HEK293T (cell line): ENCODE measurements at regions not wholly inside any gene's neighbourhood (a gene's known extent, or its start where the extent isn't known, plus 50 kb on each side); places are given as distances from the start of the nearest gene placed in this dataset.

ENCODE experiments used
- CTCF ChIA-PET: fragments of 350-600 bp; formaldehyde crosslinking; extraction: SDS; loops from one replicate; lab custom pipeline; 2021; ENCODE audit warnings: antibody characterized with exemption, inconsistent platforms; lab: Yijun Ruan, JAX
- POLR2A ChIA-PET: fragments of 350-600 bp; formaldehyde crosslinking; extraction: SDS; loops from one replicate; lab custom pipeline; 2020; ENCODE audit warnings: antibody characterized with exemption, inconsistent platforms; lab: Yijun Ruan, JAX
- DNase-seq: peaks from one replicate; pipeline ENCODE4 v3.0.0; 2012; ENCODE audit warnings: mixed read lengths; ENCODE audit errors: extremely low spot score
- ARNT ChIP-seq: fragments of 450-650 bp; IDR thresholded peaks from 2 replicates; pipeline ENCODE4 v1.6.1; 2017; ENCODE audit warnings: mild to moderate bottlenecking
- BHLHE40 ChIP-seq: fragments of 450-650 bp; IDR thresholded peaks from 2 replicates; pipeline ENCODE4 v1.6.1; 2016; ENCODE audit warnings: mild to moderate bottlenecking, moderate library complexity, borderline replicate concordance
- CTBP1 ChIP-seq: fragments of 450-650 bp; IDR thresholded peaks from 2 replicates; pipeline ENCODE4 v1.6.1; 2016; ENCODE audit warnings: borderline replicate concordance
- ELF4 ChIP-seq: fragments of 450-650 bp; IDR thresholded peaks from 2 replicates; pipeline ENCODE4 v1.6.1; 2017; ENCODE audit warnings: antibody characterized with exemption
- FOXA1 ChIP-seq: fragments of 450-650 bp; IDR thresholded peaks from 2 replicates; pipeline ENCODE4 v1.6.1; 2016; ENCODE audit warnings: mild to moderate bottlenecking
- FOXK2 ChIP-seq: fragments of 450-650 bp; IDR thresholded peaks from 2 replicates; pipeline ENCODE4 v1.6.1; 2016; ENCODE audit warnings: mild to moderate bottlenecking
- FOXM1 ChIP-seq: fragments of 450-650 bp; IDR thresholded peaks from 2 replicates; pipeline ENCODE4 v1.6.1; 2017; ENCODE audit warnings: mild to moderate bottlenecking, borderline replicate concordance
- HDGF ChIP-seq: fragments of 450-650 bp; IDR thresholded peaks from 2 replicates; pipeline ENCODE4 v1.6.1; 2017; ENCODE audit warnings: antibody characterized with exemption, borderline replicate concordance
- L3MBTL2 ChIP-seq: fragments of 450-650 bp; conservative IDR thresholded peaks from 2 replicates; pipeline ENCODE4 v1.6.1; 2016; ENCODE audit warnings: mild to moderate bottlenecking
- LEF1 ChIP-seq: fragments of 450-650 bp; IDR thresholded peaks from 2 replicates; pipeline ENCODE4 v1.6.1; 2017; ENCODE audit warnings: mild to moderate bottlenecking, borderline replicate concordance
- NFRKB ChIP-seq: fragments of 450-650 bp; IDR thresholded peaks from 2 replicates; pipeline ENCODE4 v1.6.1; 2016; ENCODE audit warnings: mild to moderate bottlenecking, moderate library complexity
- SP1 ChIP-seq: fragments of 450-650 bp; IDR thresholded peaks from 2 replicates; pipeline ENCODE4 v1.6.1; 2017
- SUZ12 ChIP-seq: fragments of 450-650 bp; IDR thresholded peaks from 2 replicates; pipeline ENCODE4 v1.6.1; 2016; ENCODE audit warnings: mild to moderate bottlenecking
- TARDBP ChIP-seq: fragments of 450-650 bp; IDR thresholded peaks from 2 replicates; pipeline ENCODE4 v1.6.1; 2016
- ZNF384 ChIP-seq: fragments of 450-650 bp; IDR thresholded peaks from 2 replicates; pipeline ENCODE4 v1.6.1; 2016
- TF ChIP-seq, protein P1 (sequence below): fragments of 450-650 bp; IDR thresholded peaks from 2 replicates; pipeline ENCODE4 v1.6.1; 2016

DNA sequence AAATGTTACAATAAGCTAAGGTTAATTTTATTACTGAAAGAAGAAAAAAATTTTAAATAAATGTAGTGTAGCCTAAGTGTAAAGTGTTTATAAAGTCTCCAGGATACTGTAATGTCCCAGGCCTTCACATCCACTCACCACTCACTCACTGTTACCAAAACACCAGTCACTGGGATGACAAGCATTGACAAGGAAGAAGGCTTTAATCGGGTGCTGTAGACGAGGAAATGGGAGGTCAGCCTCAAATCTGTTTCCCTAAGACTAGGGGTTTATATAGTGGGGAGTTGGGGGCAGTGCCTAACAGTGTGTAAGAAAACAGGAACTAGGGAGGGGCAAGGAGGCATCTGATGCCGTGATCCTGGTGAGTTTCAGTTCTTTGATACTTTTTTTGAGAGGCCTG is 69.4 kb downstream of the CHRM3 start:
- ChIA-PET POLR2A (no interaction called here), CTCF (interaction anchor here (0.5 kb wide), 1 partner anchor 628 kb away, joined by 3 read pairs; no protein-coding TSS in a partner anchor)
- no peak for DNase-seq
- no peak for TF ChIP-seq ZNF384
- TF ChIP-seq TARDBP: no peak
- no peak for TF ChIP-seq CTBP1
- TF ChIP-seq FOXA1: no peak
- TF ChIP-seq LEF1: no peak
- no peak for TF ChIP-seq BHLHE40
- TF ChIP-seq SP1: no peak
- TF ChIP-seq FOXM1: no peak
- no peak for TF ChIP-seq ARNT
- TF ChIP-seq L3MBTL2: no peak

DNA sequence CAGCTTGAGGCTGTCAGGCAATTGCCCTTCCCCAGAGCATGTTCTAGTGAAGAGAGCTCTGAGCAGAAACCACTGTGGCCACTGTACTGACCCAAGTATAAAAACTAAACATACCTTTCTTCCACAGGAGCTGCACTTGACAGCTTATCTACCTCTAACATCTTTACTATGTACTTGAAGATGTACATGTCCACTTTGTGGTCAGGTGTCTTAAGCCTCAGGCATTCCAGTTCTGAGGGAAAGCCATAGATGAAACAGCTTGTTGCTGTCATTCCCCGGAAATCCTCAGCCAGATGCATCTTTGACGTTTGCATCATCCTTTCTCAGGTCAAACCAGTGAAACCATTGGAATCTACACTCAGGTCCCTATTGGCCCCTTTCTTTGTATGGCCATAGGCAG is 70.4 kb downstream of the CHRM3 start:
- no peak for TF ChIP-seq CTBP1
- TF ChIP-seq FOXK2: no peak
- POLR2A ChIA-PET: no interaction called here
- no peak for DNase-seq
- CTCF ChIA-PET: no interaction called here

DNA sequence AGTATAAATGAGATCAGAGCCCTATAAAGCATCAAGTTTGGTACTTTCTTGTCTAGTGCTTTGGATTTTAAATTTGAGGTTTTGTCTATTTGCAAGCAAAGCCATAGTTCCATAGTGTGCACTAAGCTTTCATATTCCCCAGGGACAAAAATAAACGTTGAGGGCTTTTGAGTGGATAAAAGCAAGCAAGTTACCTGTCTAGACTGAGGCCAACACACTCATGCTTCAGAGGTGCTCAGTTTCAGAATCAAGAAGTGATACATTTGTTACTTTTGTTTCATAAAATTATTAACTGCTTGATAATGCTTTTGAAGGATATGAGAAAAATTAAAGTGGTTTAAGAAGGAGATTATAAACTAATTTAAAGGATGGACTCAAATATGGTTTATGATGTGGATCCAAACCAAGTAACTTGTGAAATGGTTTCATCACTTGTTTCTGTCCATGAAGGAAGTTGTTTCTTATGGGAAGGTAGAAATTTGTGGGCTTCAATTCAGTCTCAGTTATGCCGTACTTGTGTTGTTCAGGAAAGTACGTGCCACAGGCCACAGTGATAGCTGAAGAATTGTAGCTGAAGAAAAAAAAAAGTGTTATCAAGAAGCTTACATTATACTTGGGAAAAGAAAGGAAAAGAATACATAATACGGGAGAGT is 71.2 kb downstream of the CHRM3 start:
- ChIA-PET POLR2A (no interaction called here), CTCF (interaction anchor here (1.1 kb wide), 1 partner anchor 10 kb away, joined by 3 read pairs; no protein-coding TSS in a partner anchor)
- TF ChIP-seq L3MBTL2 (no peak), FOXK2 (no peak), NFRKB (no peak), TARDBP (no peak), ZNF384 (no peak)
- DNase-seq: no peak

DNA sequence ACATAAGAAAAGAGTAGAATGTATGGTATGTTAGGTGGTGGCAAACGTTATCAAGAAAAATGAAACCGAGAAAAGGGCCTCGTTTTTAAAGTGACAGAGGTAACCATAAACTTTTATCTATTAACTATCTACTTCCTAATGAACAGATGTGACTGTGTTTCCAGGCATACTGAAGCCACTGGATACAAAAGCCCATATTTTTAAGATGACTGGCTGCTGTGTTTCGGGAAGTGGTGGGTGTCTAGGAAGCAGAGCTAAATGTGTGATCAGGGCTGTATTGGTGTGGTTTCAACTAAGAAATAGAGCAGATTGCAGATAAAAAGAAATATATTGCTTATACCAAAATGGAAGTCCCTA is 71.8 kb downstream of the CHRM3 start:
- no peak for TF ChIP-seq NFRKB
- no peak for TF ChIP-seq ZNF384
- TF ChIP-seq SP1: no peak
- no peak for TF ChIP-seq CTBP1
- TF ChIP-seq, protein P1, sequence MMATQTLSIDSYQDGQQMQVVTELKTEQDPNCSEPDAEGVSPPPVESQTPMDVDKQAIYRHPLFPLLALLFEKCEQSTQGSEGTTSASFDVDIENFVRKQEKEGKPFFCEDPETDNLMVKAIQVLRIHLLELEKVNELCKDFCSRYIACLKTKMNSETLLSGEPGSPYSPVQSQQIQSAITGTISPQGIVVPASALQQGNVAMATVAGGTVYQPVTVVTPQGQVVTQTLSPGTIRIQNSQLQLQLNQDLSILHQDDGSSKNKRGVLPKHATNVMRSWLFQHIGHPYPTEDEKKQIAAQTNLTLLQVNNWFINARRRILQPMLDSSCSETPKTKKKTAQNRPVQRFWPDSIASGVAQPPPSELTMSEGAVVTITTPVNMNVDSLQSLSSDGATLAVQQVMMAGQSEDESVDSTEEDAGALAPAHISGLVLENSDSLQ: no peak
- no peak for TF ChIP-seq FOXA1
- TF ChIP-seq FOXM1: no peak
- no peak for TF ChIP-seq ARNT
- TF ChIP-seq ELF4: no peak
- no peak for TF ChIP-seq FOXK2
- ChIA-PET POLR2A (no interaction called here), CTCF (interaction anchor here (1.1 kb wide), 1 partner anchor 11 kb away, joined by 3 read pairs; no protein-coding TSS in a partner anchor)
- no peak for DNase-seq

DNA sequence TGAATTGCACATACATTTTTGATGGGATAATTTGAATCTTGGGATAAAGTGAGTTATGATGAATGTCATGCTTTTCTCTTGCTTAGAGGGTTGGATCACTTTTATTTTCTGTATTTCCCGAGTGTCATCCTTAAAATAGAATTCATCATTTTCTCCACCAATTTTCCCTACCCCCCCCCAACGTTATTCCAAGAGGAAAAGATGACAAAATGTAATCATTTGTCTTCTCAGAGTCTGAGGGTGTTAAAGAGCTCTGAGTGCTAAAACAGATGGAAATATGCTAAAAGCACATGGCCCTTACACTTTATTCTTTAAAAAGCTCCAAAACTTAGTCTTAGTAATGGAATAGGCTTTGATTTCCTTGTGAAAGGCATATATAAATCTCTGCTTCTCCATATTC is 81.4 kb downstream of the CHRM3 start:
- no peak for TF ChIP-seq SUZ12
- no peak for TF ChIP-seq NFRKB
- TF ChIP-seq ZNF384: no peak
- TF ChIP-seq ELF4: no peak
- no peak for TF ChIP-seq FOXM1
- TF ChIP-seq FOXK2: no peak
- TF ChIP-seq, protein P1: no peak
- TF ChIP-seq L3MBTL2: no peak
- no peak for TF ChIP-seq SP1
- TF ChIP-seq HDGF: no peak
- TF ChIP-seq LEF1: no peak
- no peak for TF ChIP-seq ARNT
- no peak for DNase-seq
- CTCF ChIA-PET: interaction anchor here (0.6 kb wide), 1 partner anchor 15 kb away, joined by 3 read pairs; no protein-coding TSS in a partner anchor
- POLR2A ChIA-PET: no interaction called here

DNA sequence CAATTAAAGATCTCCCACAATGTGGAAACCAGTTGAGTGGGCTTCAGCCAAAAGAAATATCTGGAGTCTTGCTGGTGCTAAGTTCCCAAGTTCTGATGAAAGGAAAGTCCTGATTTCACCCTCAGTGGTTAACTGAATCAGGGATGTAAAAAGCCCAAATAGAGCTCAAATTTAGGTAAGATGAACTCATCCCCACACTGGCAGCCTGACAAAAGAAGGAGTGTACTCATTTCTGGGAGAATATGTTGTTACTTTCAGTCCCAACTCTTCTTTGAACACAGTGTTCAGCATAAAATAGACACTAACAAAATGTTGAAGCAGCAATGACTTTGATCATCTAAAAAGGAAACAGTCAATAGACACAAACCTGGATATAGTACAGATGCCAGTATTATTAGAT is 91.7 kb downstream of the CHRM3 start:
- ChIA-PET CTCF (interaction anchor here (0.7 kb wide), 1 partner anchor 527 kb away, joined by 3 read pairs; no protein-coding TSS in a partner anchor), POLR2A (no interaction called here)
- TF ChIP-seq FOXK2 (no peak), ELF4 (no peak), FOXA1 (no peak), HDGF (no peak), ZNF384 (no peak), CTBP1 (no peak), L3MBTL2 (no peak), SUZ12 (no peak), NFRKB (no peak)
- TF ChIP-seq, protein P1: no peak
- DNase-seq: no peak

DNA sequence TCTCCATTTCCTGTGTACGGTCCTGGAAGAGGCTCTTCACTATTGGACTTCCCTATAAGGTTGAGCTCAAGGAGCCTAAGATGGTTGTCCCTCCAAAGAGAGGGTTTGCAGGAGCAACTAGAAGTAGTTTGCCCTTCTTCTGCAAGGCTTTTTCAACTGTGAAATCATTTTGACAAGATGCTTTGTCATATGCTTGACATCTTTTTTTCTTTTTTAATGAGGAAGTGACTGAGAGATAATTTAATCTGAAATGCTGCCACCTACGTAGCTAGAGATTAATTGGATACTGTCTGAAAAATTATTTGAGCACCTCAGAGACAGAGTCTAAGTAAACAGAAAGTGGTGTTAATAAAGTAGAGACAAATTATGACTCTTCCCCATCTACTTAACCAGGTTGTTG is 97.0 kb downstream of the CHRM3 start:
- DNase-seq: no peak
- CTCF ChIA-PET: no interaction called here
- TF ChIP-seq, protein P1: no peak
- TF ChIP-seq L3MBTL2 (no peak), ELF4 (no peak), SUZ12 (no peak), SP1 (no peak), LEF1 (no peak), BHLHE40 (no peak), NFRKB (no peak), HDGF (no peak), FOXM1 (no peak), CTBP1 (no peak), ARNT (no peak)
- POLR2A ChIA-PET: no interaction called here
